ENCODE measurements at regions not wholly inside any gene's neighbourhood (a gene's known extent, or its start where the extent isn't known, plus 50 kb on each side); places are given as distances from the start of the nearest gene placed in this dataset.

- H4K20me1 ChIP-seq (ENCODE audit: insufficient read depth, low read length), result no peaks in the 10 kb centered on the region
- H3K4me2 ChIP-seq (ENCODE audit: insufficient read depth, low read length), result no peak overlapping the region
Observed at GRCh38 chr10:4456279-4456678, 369.7 kb upstream of the AKR1E2 start.

GRCh38 chr10:4453950-4454349 is 372.1 kb upstream of the AKR1E2 start:
- no peak for ATAC-seq (ENCODE audit: insufficient read depth, low read depth)
- TF ChIP-seq CTCF (IDR thresholded peaks at IDR 0.05; ENCODE audit: borderline replicate concordance, extremely low read depth, low read length, poor library complexity, severe bottlenecking) (no peak), EZH2 (IDR thresholded peaks at IDR 0.05; ENCODE audit: borderline replicate concordance, low read depth, low read length, severe bottlenecking) (no peak)
- H3K4me1 ChIP-seq (ENCODE audit: insufficient read depth, low read length), result peaks cover 33% of the 10 kb centered on the region

More at GRCh38 chr10:4456279-4456678, 369.7 kb upstream of the AKR1E2 start:
- H3K79me2 ChIP-seq (ENCODE audit: insufficient read depth, low read length), result no peaks in the 10 kb centered on the region
- ATAC-seq (ENCODE audit: insufficient read depth, low read depth) (no peak), DNase-seq (no peak)
- H3K4me1 ChIP-seq (ENCODE audit: insufficient read depth, low read length), result peaks cover 18% of the 10 kb centered on the region
- TF ChIP-seq EZH2 (IDR thresholded peaks at IDR 0.05; ENCODE audit: borderline replicate concordance, low read depth, low read length, severe bottlenecking), result no peak
- no peak for TF ChIP-seq CTCF (IDR thresholded peaks at IDR 0.05; ENCODE audit: borderline replicate concordance, extremely low read depth, low read length, poor library complexity, severe bottlenecking)
- no peak overlapping the region for H3K27ac ChIP-seq (ENCODE audit: low read length)
- H2AFZ ChIP-seq (ENCODE audit: low read depth, low read length), result no peak overlapping the region
- H3K27me3 ChIP-seq (ENCODE audit: insufficient read depth, low read length, poor library complexity), result no peaks in the 10 kb centered on the region
- no peaks in the 10 kb centered on the region for H3K36me3 ChIP-seq (ENCODE audit: insufficient read depth, low read length)
- H3K4me3 ChIP-seq (ENCODE audit: low read depth in 1 of 2, low read length in 2 of 2), result no peak overlapping the region
- H3K9me3 ChIP-seq (ENCODE audit: insufficient read depth, low read length, severe bottlenecking), result no peaks in the 10 kb centered on the region
- H3K9ac ChIP-seq (ENCODE audit: low read depth, low read length), result no peak overlapping the region

GRCh38 chr10:4453276-4453675 is 372.7 kb upstream of the AKR1E2 start:
- no peaks in the 10 kb centered on the region for H3K9me3 ChIP-seq (ENCODE audit: insufficient read depth, low read length, severe bottlenecking)
- H3K79me2 ChIP-seq (ENCODE audit: insufficient read depth, low read length), result no peaks in the 10 kb centered on the region
- no peak overlapping the region for H3K27ac ChIP-seq (ENCODE audit: low read length)
- no peak overlapping the region for H3K4me3 ChIP-seq (ENCODE audit: low read depth in 1 of 2, low read length in 2 of 2)
- TF ChIP-seq EZH2 (IDR thresholded peaks at IDR 0.05; ENCODE audit: borderline replicate concordance, low read depth, low read length, severe bottlenecking) (no peak), CTCF (IDR thresholded peaks at IDR 0.05; ENCODE audit: borderline replicate concordance, extremely low read depth, low read length, poor library complexity, severe bottlenecking) (no peak)
- ATAC-seq (ENCODE audit: insufficient read depth, low read depth), result no peak
- H3K27me3 ChIP-seq (ENCODE audit: insufficient read depth, low read length, poor library complexity), result no peaks in the 10 kb centered on the region
- H2AFZ ChIP-seq (ENCODE audit: low read depth, low read length), result no peak overlapping the region
- no peak for DNase-seq
- no peak overlapping the region for H3K9ac ChIP-seq (ENCODE audit: low read depth, low read length)
- no peaks in the 10 kb centered on the region for H4K20me1 ChIP-seq (ENCODE audit: insufficient read depth, low read length)
- H3K4me2 ChIP-seq (ENCODE audit: insufficient read depth, low read length), result no peak overlapping the region
- H3K4me1 ChIP-seq (ENCODE audit: insufficient read depth, low read length), result peaks cover 35% of the 10 kb centered on the region
- no peaks in the 10 kb centered on the region for H3K36me3 ChIP-seq (ENCODE audit: insufficient read depth, low read length)

More at GRCh38 chr10:4453950-4454349, 372.1 kb upstream of the AKR1E2 start:
- H3K4me3 ChIP-seq (ENCODE audit: low read depth in 1 of 2, low read length in 2 of 2), result no peak overlapping the region
- no peak for DNase-seq
- H3K36me3 ChIP-seq (ENCODE audit: insufficient read depth, low read length), result no peaks in the 10 kb centered on the region
- no peaks in the 10 kb centered on the region for H3K79me2 ChIP-seq (ENCODE audit: insufficient read depth, low read length)
- H4K20me1 ChIP-seq (ENCODE audit: insufficient read depth, low read length), result no peaks in the 10 kb centered on the region
- no peak overlapping the region for H3K9ac ChIP-seq (ENCODE audit: low read depth, low read length)
- H3K27me3 ChIP-seq (ENCODE audit: insufficient read depth, low read length, poor library complexity), result no peaks in the 10 kb centered on the region
- H2AFZ ChIP-seq (ENCODE audit: low read depth, low read length), result no peak overlapping the region
- no peak overlapping the region for H3K4me2 ChIP-seq (ENCODE audit: insufficient read depth, low read length)
- no peaks in the 10 kb centered on the region for H3K9me3 ChIP-seq (ENCODE audit: insufficient read depth, low read length, severe bottlenecking)
- no peak overlapping the region for H3K27ac ChIP-seq (ENCODE audit: low read length)

Data from DND-41 (cell line).